Embryonic facial prominence (tissue), 1 donor: ENCODE measurements at regions not wholly inside any gene's neighbourhood (a gene's known extent, or its start where the extent isn't known, plus 50 kb on each side); places are given as distances from the start of the nearest gene placed in this dataset.
"Not testable (repeated sequence)": the region's sequence is repeated elsewhere in the genome, so short reads cannot be mapped to it uniquely, and the experiment has no call there.

Source experiments
- DNase-seq: peaks from one replicate; pipeline ENCODE4 v3.0.0-alpha.2; 2016; ENCODE audit errors: extremely low spot score

- DNase-seq, result no peak
Observed at GRCh38 chr1:95754412-95754811, 520.4 kb downstream of the RWDD3 start.

DNA sequence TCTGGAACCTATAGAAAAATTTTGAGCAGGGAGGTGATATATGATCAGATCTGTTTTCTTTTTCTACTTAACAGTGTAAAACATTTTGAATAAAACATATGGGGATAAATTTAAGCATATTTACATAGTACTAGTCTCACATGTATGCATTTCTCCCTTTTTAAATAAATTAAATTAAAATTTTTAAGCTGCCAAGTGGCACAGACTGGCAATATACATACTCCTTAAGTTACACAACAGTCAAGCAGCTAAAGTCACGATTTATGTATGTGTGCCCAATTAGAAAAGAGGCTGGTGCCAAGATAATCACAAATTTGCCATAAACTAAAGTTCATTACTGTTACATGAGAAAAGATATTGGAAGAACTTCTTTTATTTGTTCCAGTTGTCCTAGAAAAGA is 532.0 kb downstream of the RWDD3 start:
- DNase-seq, result no peak

- DNase-seq, result no peak
Observed at GRCh38 chr1:95770581-95770980, 536.6 kb downstream of the RWDD3 start.

DNA sequence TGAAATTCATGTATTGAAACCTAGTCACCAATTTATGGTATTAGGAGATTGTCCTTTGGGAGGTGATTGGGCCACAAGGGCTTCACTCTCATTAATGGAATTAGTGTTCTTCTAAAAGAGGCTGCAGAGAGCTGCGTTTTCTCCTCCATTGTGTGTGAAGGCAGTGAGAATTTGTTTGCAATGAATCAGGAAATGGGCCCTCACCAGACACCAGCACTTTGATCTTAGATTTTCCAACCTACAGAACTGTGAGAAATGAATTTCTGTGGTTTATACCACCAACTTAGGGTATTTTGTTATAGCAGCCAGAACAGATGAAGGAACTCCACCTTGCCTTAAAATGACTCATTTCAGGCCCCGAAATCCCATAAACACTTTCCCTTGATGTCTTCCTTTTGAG is 544.2 kb downstream of the RWDD3 start:
- no peak for DNase-seq

- no peak for DNase-seq
Observed at GRCh38 chr1:95780836-95781235, 546.8 kb downstream of the RWDD3 start.

- no peak for DNase-seq
Observed at GRCh38 chr1:95790136-95790535, 556.1 kb downstream of the RWDD3 start.

- DNase-seq, result no peak
Observed at GRCh38 chr1:95793893-95794292, 559.9 kb downstream of the RWDD3 start.

GRCh38 chr1:95797761-95798160 is 563.8 kb downstream of the RWDD3 start:
- DNase-seq, result not testable (repeated sequence)

DNA sequence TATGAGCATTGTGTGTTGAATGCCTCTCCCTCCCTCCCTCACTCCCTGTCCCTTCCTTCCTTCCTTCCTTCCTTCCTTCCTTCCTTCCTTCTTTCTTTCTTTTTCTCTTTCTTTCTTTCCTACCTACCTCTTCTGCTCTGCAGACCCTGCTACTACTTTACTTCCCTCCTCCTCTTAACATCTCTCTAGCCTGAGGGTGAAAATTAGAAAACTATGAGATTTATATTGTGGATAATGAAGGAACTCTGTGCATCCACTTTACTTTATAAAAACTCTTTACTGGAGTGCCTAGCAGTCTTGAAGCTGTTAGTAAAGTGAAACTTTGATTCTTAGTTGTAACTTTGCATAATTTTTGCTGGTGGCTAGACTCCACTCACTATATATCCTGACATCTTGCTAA is 572.2 kb downstream of the RWDD3 start:
- DNase-seq, result no peak

- DNase-seq, result no peak
Observed at GRCh38 chr1:95809391-95809790, 575.4 kb downstream of the RWDD3 start.

GRCh38 chr1:95815511-95815910 is 581.5 kb downstream of the RWDD3 start:
- no peak for DNase-seq

- no peak for DNase-seq
Observed at GRCh38 chr1:95829556-95829955, 595.5 kb downstream of the RWDD3 start.

- DNase-seq, result no peak
Observed at GRCh38 chr1:95832370-95832769, 598.4 kb downstream of the RWDD3 start.

DNA sequence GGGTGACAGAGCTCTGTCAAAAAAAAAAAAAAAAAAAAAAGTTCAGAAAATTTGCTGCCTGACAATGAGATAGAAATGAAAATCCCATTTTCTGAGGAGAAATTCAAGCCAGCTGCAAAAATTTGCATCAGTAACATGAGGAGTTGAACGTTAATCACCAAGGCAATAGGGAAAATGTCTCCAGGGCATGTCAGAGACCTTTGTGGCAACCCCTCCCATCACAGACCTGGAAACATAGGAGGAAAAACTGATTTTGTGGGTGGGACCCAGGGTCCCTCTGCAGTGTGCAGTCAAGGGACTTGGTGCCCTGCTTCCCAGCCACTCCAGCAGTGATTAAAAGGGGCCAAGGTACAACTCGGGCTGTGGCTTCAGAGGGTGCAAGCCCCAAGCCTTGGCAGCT is 615.4 kb downstream of the RWDD3 start:
- DNase-seq, result no peak

- DNase-seq, result no peak
Observed at GRCh38 chr1:95850165-95850649, 616.2 kb downstream of the RWDD3 start.

DNA sequence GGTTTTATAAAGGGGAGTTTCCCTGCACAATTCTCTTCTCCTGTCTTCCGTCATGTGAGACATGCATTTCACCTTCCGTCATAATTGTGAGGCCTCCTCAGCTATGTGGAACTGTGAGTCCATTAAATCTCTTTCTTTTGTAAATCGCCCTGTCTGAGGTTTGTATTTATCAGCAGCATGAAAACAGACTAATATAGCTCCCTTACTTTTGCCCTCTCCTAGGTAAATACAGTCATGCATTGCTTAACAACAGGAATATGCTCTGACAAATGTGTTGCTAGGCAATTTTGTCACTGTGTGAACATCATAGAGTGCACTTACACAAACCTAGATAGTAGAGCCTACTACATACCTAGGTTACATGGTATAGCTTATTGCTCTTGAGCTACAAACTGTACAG is 616.8 kb downstream of the RWDD3 start:
- no peak for DNase-seq

DNA sequence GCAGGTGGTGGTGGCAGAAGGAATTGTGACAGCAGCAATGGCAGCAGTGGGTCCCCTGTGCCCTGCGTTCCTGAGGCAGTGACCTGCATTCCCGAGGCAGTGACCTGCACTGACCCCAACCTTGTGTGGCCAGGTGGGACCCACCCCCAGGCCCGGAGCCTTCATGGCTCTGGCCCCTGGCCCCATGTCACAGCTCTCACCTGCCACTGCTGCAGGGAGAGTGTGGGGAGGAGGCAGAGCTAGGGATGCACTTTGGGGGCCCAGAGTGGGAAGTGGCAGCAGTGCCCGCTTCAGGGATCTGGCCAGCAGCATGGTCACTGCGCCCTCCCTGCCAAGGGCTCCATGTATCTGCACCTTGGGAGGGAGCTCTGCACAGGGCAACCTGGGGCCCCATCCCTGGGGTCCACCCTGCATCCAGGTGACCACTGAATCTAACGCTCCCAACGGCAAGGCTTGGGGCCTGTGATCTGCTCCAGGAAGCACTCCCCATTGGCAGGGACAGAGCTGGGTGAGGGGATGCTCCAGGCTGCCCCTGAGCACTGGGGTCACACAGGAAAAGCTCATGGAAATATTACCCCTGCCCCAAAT is 618.6 kb downstream of the RWDD3 start:
- DNase-seq, result no peak

DNA sequence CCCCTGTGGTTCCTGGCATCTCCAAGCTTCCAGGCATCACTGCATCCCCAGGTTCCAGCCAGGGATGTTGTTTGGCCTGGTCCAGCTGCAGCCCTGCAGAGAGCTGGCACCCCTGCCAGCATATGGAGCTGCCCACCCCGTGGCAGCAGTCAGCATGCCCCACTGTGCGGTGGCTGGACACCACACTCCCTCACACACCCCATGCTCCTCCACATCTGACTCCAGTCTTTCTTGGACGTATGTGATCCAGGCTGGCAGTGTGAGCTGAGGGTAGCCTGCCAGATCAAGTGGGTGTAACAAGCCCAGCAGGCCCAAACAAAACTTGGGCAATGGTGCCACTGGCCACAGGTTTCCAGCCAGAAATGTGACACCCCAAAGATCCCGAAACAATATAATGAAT is 620.4 kb downstream of the RWDD3 start:
- no peak for DNase-seq

- no peak for DNase-seq
Observed at GRCh38 chr1:95863086-95863485, 629.1 kb downstream of the RWDD3 start.

- no peak for DNase-seq
Observed at GRCh38 chr1:95865769-95866168, 631.8 kb downstream of the RWDD3 start.

DNA sequence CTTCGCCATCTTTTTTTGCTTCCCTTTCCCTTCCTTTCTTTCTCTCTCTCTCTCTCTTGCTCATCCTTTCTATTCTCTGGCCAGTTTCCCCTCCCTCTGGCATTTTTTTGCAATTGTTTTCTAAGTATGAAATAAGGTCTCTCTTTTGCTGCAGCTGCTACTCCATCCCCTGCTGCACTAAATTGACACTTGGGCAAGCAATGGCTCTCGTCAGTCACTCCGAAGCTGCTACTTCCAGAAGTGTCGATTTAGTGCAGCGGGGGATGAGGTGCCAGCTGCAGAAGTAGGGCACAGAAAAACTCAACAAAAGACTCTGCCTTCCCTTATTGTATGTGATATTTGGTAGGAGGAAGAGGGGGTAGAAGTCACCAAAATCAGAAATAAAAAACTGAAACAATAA is 642.3 kb downstream of the RWDD3 start:
- no peak for DNase-seq

DNA sequence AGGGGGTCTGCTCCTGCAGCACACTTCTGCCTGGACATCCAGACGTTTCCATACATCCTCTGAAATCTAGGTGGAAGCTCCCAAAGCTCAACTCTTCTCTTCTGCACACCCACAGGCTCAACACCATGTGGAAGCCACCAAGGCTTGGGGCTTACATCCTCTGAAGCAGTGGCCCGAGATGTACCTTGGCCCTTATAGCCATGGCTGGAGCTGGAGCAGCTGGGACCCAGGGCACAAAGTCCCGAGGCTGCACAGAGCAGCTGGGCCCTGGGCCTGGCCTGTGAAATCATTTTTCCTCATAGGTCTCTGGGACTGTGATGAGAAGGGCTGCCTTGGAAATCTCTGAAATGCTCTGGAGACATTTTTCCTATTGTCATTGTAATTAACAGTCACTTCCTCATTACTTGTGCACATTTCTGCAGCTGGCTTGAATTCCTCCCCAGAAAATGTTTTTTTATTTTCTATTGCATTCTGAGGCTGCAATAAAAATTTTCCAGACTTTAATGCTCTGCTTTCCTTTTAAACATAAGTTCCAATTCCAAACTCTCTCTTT is 645.6 kb downstream of the RWDD3 start:
- DNase-seq, result no peak

DNA sequence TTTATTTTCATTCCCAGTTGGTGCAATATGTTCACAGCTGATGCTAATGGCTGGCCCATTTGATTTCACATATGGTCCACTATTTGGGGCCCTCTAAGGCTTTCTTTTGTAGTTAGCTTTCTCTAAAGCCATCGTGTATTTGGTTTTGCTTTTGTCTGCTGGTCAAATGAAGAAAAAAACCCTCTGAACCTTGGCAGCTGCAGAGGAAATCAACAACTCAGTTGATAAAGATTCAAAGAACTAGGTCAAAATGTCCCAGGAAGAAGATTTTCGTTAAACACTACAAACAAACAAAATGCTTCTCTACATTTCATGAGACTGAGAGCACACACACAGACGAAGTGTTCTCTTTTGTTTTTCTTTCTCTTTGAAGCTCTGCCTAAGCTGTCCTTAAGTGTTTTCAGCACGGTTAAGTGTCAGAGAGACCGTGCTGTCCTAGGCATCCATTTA is 655.0 kb downstream of the RWDD3 start:
- DNase-seq, result no peak

- DNase-seq, result no peak
Observed at GRCh38 chr1:95889400-95889799, 655.4 kb downstream of the RWDD3 start.
